Liver (tissue), 3 donors: ENCODE measurements at regions not wholly inside any gene's neighbourhood (a gene's known extent, or its start where the extent isn't known, plus 50 kb on each side); places are given as distances from the start of the nearest gene placed in this dataset.

Experiments used
- ATF3 ChIP-seq: IDR thresholded peaks from 2 replicates; pipeline ENCODE4 v1.6.1; 2016; ENCODE audit warnings: antibody characterized with exemption
- CTCF ChIP-seq: fragments of 150-350 bp; IDR thresholded peaks from 2 replicates; pipeline ENCODE4 v1.5.1; 2017; ENCODE audit warnings: improper control_type of control experiment, low read depth, low read length; ENCODE audit not compliant: missing input control
- GABPA ChIP-seq, 2 donors: IDR thresholded peaks in 1 of 2; conservative IDR thresholded peaks in 1 of 2; 2 replicates each; pipeline ENCODE4 v1.6.1; 2016; ENCODE audit warnings: antibody characterized with exemption in 2 of 2, mild to moderate bottlenecking in 1 of 2, moderate library complexity in 1 of 2
- NR2F2 ChIP-seq: IDR thresholded peaks from 2 replicates; pipeline ENCODE4 v1.6.1; 2016; ENCODE audit warnings: antibody characterized with exemption
- RXRA ChIP-seq, 2 donors: IDR thresholded peaks; 2 replicates each; pipeline ENCODE4 v1.6.1; 2017 to 2018; ENCODE audit warnings: antibody characterized with exemption in 2 of 2, mild to moderate bottlenecking in 1 of 2
- donor health status: healthy.
- donor health status: healthy.

- TF ChIP-seq CTCF (no peak), ATF3 (no peak), NR2F2 (no peak), GABPA (IDR thresholded peaks at IDR 0.05 in 1 of 2, conservative IDR thresholded peaks at IDR 0.05 in 1 of 2) (no peak), RXRA (IDR thresholded peaks at IDR 0.05) (no peak)
Measured at GRCh38 chr1:17881761-17882160, 126.6 kb downstream of the ACTL8 start.
